SK-N-SH treated with all-trans-retinoic acid at 6 μM for 48 hours (cell line): ENCODE measurements at regions not wholly inside any gene's neighbourhood (a gene's known extent, or its start where the extent isn't known, plus 50 kb on each side); places are given as distances from the start of the nearest gene placed in this dataset.

Source experiments
- ATAC-seq: fragments of 200-7000 bp; cut with Tn5 transposase; 3 replicates; pipeline ENCODE4 v1.9.1; 2020; ENCODE audit warnings: mild to moderate bottlenecking, moderate library complexity
- ARNTL ChIP-seq: fragments of 450-650 bp; formaldehyde crosslinking; IDR thresholded peaks from 2 replicates; pipeline ENCODE4 v1.5.0; 2020; ENCODE audit warnings: low read depth, mild to moderate bottlenecking, moderate library complexity, borderline replicate concordance
- CSDC2 ChIP-seq: fragments of 250-450 bp; sonication (Bioruptor Pico); IDR thresholded peaks from 2 replicates; pipeline ENCODE4 v1.5.0; 2020; ENCODE audit warnings: mild to moderate bottlenecking, moderate library complexity
- ESRRG ChIP-seq: fragments of 250-450 bp; sonication (Bioruptor Pico); IDR thresholded peaks from 2 replicates; pipeline ENCODE4 v1.6.1; 2021; ENCODE audit warnings: mild to moderate bottlenecking
- GLIS3 ChIP-seq: fragments of 250-450 bp; sonication (Bioruptor Pico); IDR thresholded peaks from 2 replicates; pipeline ENCODE4 v1.5.0; 2020; ENCODE audit warnings: mild to moderate bottlenecking, moderate library complexity
- ISL1 ChIP-seq: fragments of 250-450 bp; sonication (Bioruptor Pico); IDR thresholded peaks from 2 replicates; pipeline ENCODE4 v2.1.2; 2022; ENCODE audit warnings: mild to moderate bottlenecking, moderate library complexity
- OSR1 ChIP-seq: fragments of 250-450 bp; sonication (Bioruptor Pico); IDR thresholded peaks from 2 replicates; pipeline ENCODE4 v1.8.0; 2022; ENCODE audit warnings: moderate library complexity, mild to moderate bottlenecking, inconsistent platforms
- PPARA ChIP-seq: fragments of 250-450 bp; sonication (Bioruptor Pico); IDR thresholded peaks from 2 replicates; pipeline ENCODE4 v1.5.0; 2020; ENCODE audit warnings: mild to moderate bottlenecking, borderline replicate concordance
- RARB ChIP-seq: fragments of 250-450 bp; sonication (Bioruptor Pico); IDR thresholded peaks from 2 replicates; pipeline ENCODE4 v1.8.0; 2021; ENCODE audit warnings: mild to moderate bottlenecking, moderate library complexity
- SNAI2 ChIP-seq: fragments of 250-450 bp; sonication (Bioruptor Pico); IDR thresholded peaks from 2 replicates; pipeline ENCODE4 v1.5.0; 2020; ENCODE audit warnings: mild to moderate bottlenecking, moderate library complexity
- TCF4 ChIP-seq: fragments of 250-450 bp; sonication (Bioruptor Pico); IDR thresholded peaks from 2 replicates; pipeline ENCODE4 v1.8.0; 2021; ENCODE audit warnings: mild to moderate bottlenecking, moderate library complexity, borderline replicate concordance
- ZFP3 ChIP-seq: fragments of 250-450 bp; sonication (Bioruptor Pico); IDR thresholded peaks from 2 replicates; pipeline ENCODE4 v1.5.0; 2020; ENCODE audit warnings: mild to moderate bottlenecking, moderate library complexity
- ZFP30 ChIP-seq: fragments of 450-650 bp; formaldehyde crosslinking; IDR thresholded peaks from 2 replicates; pipeline ENCODE4 v1.5.0; 2022; ENCODE audit warnings: mild to moderate bottlenecking, moderate library complexity
- ZNF565 ChIP-seq: fragments of 450-650 bp; formaldehyde crosslinking; conservative IDR thresholded peaks from 2 replicates; pipeline ENCODE4 v1.5.0; 2020; ENCODE audit warnings: low read depth, mild to moderate bottlenecking, moderate library complexity
- TF ChIP-seq, protein P1 (sequence below): fragments of 250-450 bp; sonication (Bioruptor Pico); IDR thresholded peaks from 2 replicates; pipeline ENCODE4 v1.8.0; 2020; ENCODE audit warnings: mild to moderate bottlenecking, moderate library complexity, borderline replicate concordance
- TF ChIP-seq, protein P2 (sequence below): fragments of 250-450 bp; sonication (Bioruptor Pico); IDR thresholded peaks from 2 replicates; pipeline ENCODE4 v1.5.1; 2021; ENCODE audit warnings: mild to moderate bottlenecking, moderate library complexity
- TF ChIP-seq, protein P3 (sequence below): fragments of 250-450 bp; sonication (Bioruptor Pico); IDR thresholded peaks from 2 replicates; pipeline ENCODE4 v1.5.1; 2020; ENCODE audit warnings: low read depth, mild to moderate bottlenecking, moderate library complexity
- TF ChIP-seq, protein P4 (sequence below): fragments of 250-450 bp; sonication (Bioruptor Pico); IDR thresholded peaks from 2 replicates; pipeline ENCODE4 v1.8.0; 2021; ENCODE audit warnings: low read depth, mild to moderate bottlenecking, moderate library complexity, borderline replicate concordance

DNA sequence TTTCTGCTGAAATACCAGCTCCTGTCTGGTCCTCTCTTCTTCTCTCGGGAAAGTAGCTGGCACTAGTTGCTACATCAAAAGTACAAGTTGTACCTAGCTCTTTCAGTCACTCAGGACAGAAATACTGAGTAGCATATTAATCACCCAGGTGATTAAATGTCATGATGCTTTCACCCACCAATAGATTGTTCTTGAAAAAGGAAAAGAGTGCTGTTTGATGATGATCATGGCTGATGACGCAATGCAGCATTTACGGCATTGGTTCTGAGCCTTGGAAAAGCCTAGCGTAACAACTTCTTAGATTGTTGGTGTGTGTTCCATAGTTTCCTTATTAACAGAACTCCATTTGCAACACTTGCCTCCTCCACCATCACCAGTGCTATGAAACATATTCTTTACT is 190.7 kb downstream of the CDH7 start:
- no peak for ATAC-seq
- no peak for TF ChIP-seq RARB
- TF ChIP-seq, protein P1, sequence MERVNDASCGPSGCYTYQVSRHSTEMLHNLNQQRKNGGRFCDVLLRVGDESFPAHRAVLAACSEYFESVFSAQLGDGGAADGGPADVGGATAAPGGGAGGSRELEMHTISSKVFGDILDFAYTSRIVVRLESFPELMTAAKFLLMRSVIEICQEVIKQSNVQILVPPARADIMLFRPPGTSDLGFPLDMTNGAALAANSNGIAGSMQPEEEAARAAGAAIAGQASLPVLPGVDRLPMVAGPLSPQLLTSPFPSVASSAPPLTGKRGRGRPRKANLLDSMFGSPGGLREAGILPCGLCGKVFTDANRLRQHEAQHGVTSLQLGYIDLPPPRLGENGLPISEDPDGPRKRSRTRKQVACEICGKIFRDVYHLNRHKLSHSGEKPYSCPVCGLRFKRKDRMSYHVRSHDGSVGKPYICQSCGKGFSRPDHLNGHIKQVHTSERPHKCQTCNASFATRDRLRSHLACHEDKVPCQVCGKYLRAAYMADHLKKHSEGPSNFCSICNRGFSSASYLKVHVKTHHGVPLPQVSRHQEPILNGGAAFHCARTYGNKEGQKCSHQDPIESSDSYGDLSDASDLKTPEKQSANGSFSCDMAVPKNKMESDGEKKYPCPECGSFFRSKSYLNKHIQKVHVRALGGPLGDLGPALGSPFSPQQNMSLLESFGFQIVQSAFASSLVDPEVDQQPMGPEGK (CRISPR knock-in tag) = no peak
- TF ChIP-seq, protein P2, sequence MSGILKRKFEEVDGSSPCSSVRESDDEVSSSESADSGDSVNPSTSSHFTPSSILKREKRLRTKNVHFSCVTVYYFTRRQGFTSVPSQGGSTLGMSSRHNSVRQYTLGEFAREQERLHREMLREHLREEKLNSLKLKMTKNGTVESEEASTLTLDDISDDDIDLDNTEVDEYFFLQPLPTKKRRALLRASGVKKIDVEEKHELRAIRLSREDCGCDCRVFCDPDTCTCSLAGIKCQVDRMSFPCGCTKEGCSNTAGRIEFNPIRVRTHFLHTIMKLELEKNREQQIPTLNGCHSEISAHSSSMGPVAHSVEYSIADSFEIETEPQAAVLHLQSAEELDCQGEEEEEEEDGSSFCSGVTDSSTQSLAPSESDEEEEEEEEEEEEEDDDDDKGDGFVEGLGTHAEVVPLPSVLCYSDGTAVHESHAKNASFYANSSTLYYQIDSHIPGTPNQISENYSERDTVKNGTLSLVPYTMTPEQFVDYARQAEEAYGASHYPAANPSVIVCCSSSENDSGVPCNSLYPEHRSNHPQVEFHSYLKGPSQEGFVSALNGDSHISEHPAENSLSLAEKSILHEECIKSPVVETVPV (CRISPR knock-in tag) = no peak
- no peak for TF ChIP-seq ESRRG (CRISPR knock-in tag)
- TF ChIP-seq ARNTL (CRISPR knock-in tag) = no peak
- TF ChIP-seq, protein P3, sequence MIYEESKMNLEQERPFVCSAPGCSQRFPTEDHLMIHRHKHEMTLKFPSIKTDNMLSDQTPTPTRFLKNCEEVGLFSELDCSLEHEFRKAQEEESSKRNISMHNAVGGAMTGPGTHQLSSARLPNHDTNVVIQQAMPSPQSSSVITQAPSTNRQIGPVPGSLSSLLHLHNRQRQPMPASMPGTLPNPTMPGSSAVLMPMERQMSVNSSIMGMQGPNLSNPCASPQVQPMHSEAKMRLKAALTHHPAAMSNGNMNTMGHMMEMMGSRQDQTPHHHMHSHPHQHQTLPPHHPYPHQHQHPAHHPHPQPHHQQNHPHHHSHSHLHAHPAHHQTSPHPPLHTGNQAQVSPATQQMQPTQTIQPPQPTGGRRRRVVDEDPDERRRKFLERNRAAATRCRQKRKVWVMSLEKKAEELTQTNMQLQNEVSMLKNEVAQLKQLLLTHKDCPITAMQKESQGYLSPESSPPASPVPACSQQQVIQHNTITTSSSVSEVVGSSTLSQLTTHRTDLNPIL (CRISPR knock-in tag) = no peak
- no peak for TF ChIP-seq GLIS3
- TF ChIP-seq ISL1 (CRISPR knock-in tag) = no peak
- TF ChIP-seq PPARA = no peak
- no peak for TF ChIP-seq ZNF565
- TF ChIP-seq ZFP30 = no peak
- TF ChIP-seq, protein P4, sequence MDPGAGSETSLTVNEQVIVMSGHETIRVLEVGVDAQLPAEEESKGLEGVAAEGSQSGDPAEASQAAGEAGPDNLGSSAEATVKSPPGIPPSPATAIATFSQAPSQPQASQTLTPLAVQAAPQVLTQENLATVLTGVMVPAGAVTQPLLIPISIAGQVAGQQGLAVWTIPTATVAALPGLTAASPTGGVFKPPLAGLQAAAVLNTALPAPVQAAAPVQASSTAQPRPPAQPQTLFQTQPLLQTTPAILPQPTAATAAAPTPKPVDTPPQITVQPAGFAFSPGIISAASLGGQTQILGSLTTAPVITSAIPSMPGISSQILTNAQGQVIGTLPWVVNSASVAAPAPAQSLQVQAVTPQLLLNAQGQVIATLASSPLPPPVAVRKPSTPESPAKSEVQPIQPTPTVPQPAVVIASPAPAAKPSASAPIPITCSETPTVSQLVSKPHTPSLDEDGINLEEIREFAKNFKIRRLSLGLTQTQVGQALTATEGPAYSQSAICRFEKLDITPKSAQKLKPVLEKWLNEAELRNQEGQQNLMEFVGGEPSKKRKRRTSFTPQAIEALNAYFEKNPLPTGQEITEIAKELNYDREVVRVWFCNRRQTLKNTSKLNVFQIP (CRISPR knock-in tag) = no peak
- no peak for TF ChIP-seq TCF4 (CRISPR knock-in tag)
- no peak for TF ChIP-seq OSR1
- no peak for TF ChIP-seq CSDC2
- TF ChIP-seq SNAI2 (CRISPR knock-in tag) = no peak
- TF ChIP-seq ZFP3 (CRISPR knock-in tag) = no peak
